IPS-11a (cell line): ENCODE measurements at regions not wholly inside any gene's neighbourhood (a gene's known extent, or its start where the extent isn't known, plus 50 kb on each side); places are given as distances from the start of the nearest gene placed in this dataset.
"Not testable (repeated sequence)": the region's sequence is repeated elsewhere in the genome, so short reads cannot be mapped to it uniquely, and the experiment has no call there.

ENCODE experiments used
- H3K4me3 ChIP-seq: one replicate; pipeline ENCODE4 v1.5.1; 2013; ENCODE audit warnings: low read depth, low read length, control low read depth

- no peak overlapping the region for H3K4me3 ChIP-seq
These were observed 252.2 kb downstream of the ERMARD start for GRCh38 chr6:170003451-170004160.

DNA sequence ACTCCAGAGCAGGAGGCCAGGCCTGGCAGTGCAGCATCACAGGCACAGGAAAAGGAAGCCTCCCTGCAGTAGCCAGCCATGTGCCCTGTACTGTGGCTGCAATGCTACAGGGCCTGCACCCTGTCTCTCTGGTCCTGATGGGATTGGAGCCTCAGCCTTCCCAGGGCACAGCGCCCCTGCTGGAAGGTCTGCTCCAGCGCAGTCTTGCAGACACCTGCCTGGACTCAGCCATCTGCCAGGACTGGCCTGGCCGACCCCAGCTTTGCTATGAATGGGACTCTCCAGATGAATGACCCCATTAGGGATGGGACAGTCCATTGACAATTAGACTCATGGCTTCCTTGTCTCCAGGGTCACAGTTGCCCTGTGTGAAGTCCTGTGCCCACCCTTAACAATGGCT, 251.6 kb downstream of the ERMARD start:
- H3K4me3 ChIP-seq: no peak overlapping the region

GRCh38 chr6:170001782-170002181, 250.4 kb downstream of the ERMARD start:
- not testable (repeated sequence) for H3K4me3 ChIP-seq

DNA sequence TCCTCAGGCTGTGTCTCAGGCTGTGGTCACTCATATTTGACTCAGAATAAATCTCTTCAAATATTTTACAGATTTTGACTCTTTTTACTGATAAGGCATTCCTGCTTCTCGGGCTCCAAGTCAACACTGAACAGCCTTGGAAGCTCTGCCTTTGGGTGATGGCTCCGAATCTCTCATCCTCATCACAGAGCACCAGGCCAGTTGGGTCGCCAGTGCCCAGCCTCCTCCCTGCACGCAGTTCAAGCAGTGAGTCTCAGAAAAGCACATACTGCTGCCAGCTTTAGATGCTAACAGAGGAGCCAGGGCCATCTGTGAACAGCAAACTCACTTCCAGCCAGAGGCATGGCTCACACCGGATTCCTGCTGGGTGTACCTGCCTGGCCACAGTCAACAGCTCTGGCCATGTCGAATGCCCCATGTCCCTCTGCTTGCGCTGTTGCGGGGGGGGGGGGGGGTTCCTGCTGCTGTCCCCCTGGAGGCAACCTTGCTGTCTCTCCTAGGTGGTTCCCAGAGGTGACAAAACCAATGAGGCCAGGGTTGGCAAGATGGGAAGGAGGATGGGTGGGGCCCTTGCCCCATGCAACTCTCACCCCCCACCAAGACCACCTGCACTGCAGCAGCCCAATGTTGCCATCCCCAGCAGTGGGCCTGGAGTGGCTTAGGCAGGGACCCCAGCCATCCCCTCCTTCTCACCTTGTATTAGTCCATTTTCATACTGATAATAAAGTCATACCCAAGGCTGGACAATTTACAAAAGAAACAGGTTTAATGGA, 248.8 kb downstream of the ERMARD start:
- no peak overlapping the region for H3K4me3 ChIP-seq

DNA sequence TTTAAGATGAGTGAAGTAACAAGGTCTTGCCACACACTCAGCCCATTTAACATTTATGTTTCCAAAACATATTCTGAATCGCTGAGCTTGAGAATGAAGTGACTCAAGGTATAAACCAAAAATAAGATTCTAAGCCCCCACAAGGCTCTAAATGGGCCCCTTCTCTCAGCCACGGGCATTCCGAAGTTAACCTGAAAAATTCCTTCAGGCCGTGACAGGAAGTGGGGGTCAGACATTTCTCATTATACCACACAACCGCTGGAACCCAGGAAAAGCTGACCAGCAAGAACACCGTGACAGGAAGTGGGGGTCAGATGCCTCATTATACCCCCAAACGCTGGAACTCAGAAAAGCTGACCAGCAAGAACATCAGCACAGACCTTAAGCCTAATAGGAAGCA, 247.9 kb downstream of the ERMARD start:
- H3K4me3 ChIP-seq: no peak overlapping the region

GRCh38 chr6:169998457-169998856, 247.0 kb downstream of the ERMARD start:
- no peak overlapping the region for H3K4me3 ChIP-seq

DNA sequence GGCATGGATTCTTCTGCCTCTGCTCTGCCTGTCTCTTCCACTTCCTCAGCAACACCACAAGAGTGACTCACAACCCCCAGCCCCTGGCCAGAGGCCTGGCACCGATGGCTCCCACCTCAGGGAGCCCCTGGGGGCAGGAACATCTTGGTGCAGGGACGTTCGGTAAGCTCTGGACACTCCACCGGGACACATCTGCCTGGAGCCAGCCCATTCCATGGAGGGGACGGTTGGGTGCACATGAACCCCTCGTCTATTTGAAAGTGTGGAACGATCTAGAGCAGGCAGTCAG, 246.5 kb downstream of the ERMARD start:
- H3K4me3 ChIP-seq: no peak overlapping the region

DNA sequence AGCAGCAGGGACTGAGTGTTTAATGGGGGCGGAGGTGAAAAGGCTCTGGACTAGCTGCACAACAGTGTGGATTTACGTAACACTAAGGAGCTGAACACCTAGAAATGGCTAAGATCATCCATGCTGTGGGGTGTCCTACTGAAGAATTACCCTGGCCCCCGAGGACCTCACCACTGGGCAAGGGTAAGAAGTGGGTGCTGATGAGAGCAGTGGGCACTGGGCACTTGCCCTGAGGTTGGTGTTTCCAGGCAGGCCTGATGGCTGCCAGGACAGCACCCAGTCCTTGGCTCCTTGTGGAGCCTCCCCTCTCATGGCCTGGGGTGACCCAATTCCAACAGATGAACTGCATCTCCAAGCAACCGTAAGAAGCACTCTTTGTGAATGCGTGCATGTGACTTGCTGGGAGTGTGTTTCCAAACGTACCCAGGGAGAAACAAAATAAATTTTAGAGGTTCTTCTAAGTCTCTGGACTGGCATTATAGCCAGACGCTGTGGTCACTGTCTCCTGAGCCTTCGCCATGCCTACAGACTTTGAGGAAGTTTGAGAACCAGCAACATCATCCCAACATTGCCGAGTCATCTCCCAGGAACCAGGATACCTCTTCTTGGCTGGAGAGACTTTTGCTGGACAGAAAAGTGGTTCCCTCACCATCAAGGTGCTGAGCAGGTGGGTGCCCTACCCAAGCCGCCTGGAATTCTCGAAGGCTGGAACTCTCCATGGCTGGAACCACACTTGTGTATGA, 245.9 kb downstream of the ERMARD start:
- H3K4me3 ChIP-seq: no peak overlapping the region

DNA sequence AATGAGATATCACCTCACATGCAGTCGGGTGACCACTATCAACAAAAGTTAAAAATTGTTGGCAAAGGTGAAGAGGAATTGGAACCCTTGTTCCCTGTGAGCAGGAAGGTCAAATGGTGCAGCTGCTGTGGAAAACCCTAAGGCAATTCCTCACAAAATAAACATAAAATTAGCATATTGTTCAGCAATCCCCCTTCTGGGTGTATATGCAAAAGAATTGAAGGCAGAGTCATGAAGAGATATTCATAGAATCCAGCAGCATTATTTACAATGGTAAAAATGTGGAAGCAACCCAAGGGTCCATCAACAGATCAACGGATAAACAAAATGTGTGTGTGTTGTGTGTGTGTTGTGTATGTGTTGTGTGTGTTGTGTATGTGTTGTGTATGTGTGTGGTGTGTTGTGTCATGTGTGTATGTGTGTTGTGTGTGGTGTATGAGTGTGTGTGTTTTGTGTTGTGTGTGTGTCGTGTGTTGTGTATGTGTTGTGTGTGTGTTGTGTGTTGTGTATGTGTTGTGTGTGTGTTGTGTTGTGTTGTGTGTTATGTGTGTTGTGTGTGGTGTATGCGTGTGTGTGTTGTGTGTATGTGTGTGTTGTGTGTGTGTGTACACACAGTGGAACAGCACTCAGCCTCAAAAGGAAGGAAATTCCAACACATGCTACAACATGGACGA, 245.1 kb downstream of the ERMARD start:
- H3K4me3 ChIP-seq: no peak overlapping the region

DNA sequence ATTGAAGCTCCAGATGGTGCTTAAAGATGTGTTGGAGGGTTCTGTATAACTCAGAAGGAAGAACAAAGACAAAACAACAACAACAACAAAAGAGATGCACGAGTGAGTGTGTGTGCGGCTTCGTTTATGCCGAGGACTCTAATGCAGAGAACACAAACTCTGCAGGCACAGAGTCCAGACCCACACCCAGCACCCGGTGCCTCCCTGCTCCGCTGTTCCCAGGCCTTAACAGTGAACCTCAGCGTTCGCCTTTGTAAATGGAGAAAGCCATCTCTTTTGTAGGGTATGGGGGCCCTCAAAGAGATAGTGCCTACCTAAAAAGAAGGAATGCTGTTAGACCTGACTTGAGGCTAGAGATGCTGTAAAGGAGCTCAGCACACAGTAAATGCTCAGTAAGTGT, 243.3 kb downstream of the ERMARD start:
- H3K4me3 ChIP-seq: no peak overlapping the region

DNA sequence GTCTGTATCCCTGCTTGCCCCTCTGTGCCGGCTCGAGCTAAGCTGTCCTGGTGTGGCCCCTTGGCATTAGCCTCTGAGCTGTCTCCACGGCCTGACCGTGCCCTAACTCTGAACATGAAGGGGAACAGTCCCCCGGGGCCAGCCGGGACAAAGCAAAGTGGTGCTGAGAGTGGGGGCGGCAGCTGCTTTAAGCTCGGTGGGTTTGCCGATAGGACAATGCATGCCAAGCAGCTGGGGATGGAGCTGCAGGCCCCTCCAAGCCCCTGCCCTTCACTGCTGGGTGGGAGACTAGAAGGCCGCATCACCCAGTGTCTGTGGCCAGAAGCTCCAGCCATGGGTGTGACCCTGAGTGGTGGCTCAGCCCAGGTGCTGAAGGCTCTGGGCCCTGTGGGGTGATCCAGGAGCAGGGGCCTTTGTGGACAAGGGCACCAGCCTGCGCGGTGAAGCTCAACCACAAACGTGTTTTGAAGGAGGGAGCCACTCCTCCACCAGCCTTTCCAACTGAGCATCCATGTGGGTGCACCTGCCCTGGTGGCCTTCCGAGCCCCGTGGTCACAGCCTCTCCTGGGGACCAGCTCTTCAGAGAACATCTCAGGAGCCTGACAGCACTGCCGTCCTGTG, 242.5 kb downstream of the ERMARD start:
- no peak overlapping the region for H3K4me3 ChIP-seq

GRCh38 chr6:169991913-169992312, 240.5 kb downstream of the ERMARD start:
- H3K4me3 ChIP-seq: no peak overlapping the region

GRCh38 chr6:169991031-169991390, 239.6 kb downstream of the ERMARD start:
- H3K4me3 ChIP-seq: no peak overlapping the region

DNA sequence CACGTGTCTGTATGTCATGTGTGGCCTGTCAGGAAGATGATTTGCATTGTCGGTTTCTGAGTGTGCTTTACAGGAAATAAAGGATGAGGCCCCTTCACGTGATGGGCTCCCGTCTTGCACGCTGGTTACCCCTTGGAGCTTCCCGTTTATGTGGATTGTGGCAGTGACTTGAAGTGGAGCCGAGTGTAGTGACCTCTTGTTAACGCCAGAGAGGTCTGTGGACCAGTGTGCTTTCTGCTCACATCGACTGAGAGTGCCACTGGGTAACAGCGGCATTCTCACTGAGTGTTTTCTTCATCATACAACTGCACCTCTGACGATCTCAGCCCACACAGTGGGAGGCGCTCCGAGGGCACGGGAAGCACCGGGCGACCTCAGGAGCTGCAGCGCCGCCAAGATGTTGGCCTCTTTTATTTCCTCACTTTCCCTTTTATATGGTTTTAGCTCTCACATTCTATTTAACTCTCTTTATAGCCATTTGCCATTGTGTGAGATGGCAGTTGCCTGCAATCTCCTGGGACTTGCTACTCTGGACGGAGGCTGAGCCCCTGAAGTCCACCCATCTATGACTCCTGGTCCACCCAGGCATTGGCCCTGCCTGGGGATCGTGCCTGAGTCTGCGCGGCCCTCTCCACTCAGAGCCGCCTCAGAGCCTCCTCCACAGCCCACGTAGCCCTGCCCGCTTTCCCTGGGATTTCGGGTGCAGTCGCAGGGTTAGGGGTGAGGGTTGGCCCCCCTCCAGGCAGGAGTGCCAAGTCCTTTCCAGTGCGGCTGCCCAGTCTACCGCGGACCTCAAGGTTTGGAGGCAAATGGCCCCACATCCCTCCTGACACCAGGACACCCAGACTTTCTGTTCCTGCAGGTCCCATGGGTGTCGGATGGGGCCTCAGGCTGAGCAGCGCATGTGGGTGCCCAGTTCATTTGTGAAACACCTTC, 238.9 kb downstream of the ERMARD start:
- no peak overlapping the region for H3K4me3 ChIP-seq

- H3K4me3 ChIP-seq: no peak overlapping the region
These were observed 238.2 kb downstream of the ERMARD start for GRCh38 chr6:169989594-169989993.

DNA sequence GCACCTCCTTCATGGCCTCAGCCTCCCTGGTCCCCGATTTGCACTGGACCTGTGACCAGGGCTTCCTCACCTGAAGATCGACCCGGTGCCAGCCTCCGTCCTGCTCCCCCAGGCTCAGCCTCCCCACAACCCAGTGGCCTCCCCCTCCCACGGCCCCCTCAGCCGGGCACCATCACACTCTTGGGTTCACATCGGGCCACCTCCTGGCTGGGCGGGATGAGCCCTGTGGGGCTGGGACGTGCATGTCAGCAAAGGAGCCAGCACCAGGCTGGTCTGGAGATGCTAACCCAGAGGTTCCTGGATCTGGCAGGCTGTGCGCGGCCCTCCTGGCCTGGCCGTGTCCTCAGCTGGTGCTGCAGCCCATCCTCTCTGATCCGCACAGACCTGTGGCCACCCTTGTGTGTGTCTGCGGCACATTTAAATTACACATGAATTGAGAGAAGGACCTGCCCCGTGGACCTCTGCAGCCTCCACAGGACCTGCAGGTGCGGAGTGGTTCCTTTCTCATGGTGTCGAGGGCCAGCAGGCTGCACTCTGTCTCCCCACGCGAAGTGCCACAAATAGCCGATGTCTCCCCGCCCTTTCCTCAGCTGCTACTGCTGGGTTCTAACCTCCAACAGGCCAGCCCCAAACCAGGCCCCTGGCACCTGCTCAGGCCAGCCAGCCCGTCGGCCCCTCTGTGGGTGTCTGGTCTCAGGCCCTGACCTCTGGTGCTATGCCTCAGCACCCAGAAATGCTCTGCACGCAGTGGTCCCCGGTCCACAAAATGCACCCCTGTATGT, 237.5 kb downstream of the ERMARD start:
- H3K4me3 ChIP-seq: no peak overlapping the region

DNA sequence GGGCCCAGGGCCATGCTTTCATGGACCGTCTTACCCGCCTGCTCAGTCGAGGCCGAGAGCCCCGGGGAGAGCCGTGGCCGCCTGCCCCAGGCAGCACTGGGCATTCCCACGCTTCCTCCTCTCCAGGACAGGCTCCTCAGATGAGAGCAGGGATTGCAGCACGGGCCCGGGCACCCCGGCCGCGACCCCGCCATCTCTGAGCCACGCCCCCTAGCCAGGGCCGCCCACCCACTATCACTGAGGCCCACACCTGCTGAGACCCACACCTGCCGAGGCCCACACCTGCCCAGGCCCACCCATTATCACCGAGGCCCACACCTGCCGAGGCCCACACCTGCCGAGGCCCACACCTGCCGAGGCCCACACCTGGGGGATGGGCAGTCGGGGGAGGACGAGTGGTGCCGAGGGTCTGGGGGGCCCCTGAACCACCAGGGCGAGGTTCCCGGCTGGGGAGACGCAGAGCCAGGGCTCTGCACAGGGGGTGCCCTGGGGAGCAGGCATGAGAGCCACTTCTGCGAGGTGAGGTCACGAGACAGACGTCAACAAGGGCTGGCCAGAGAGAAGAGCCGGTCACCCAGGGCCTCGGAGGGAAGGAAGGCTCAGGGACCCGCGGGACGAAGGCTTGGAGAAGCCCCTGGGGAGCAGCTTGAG, 235.6 kb downstream of the ERMARD start:
- H3K4me3 ChIP-seq: no peak overlapping the region

GRCh38 chr6:169986171-169986847, 234.9 kb downstream of the ERMARD start:
- no peak overlapping the region for H3K4me3 ChIP-seq
